Keratinocyte (primary cell): ENCODE measurements at regions not wholly inside any gene's neighbourhood (a gene's known extent, or its start where the extent isn't known, plus 50 kb on each side); places are given as distances from the start of the nearest gene placed in this dataset.
"Not testable (repeated sequence)": the region's sequence is repeated elsewhere in the genome, so short reads cannot be mapped to it uniquely, and the experiment has no call there.

ENCODE experiments used
- DNase-seq: peaks from one replicate; pipeline ENCODE4 v3.0.0-alpha.2; 2011; ENCODE audit warnings: low read depth, missing footprints, low spot score
- FAIRE-seq: peaks from 2 replicates; lab custom pipeline; 2011; peaks lifted over from hg19 to GRCh38; lab: Jason Lieb, UNC
- H2AFZ ChIP-seq: 2 replicates; pipeline ENCODE4 v1.6.0; 2012; ENCODE audit warnings: low read length, control low read depth, inconsistent platforms; ENCODE audit not compliant: control insufficient read depth
- H3K27ac ChIP-seq: 2 replicates; pipeline ENCODE4 v1.5.1; 2011; ENCODE audit warnings: low read length; ENCODE audit not compliant: control insufficient read depth, insufficient read depth
- H3K27me3 ChIP-seq: 3 replicates; pipeline ENCODE4 v1.6.0; 2011; ENCODE audit warnings: low read length; ENCODE audit not compliant: control insufficient read depth, insufficient read depth; ENCODE audit errors: extremely low read depth
- H3K36me3 ChIP-seq, 2 experiments: 2 replicates in 1 of 2; 3 replicates in 1 of 2; pipeline ENCODE4 v1.5.1; 2011; ENCODE audit warnings: low read length in 2 of 2, mild to moderate bottlenecking in 1 of 2; ENCODE audit not compliant: control insufficient read depth in 2 of 2, insufficient read depth in 2 of 2; ENCODE audit errors: extremely low read depth in 1 of 2
- H3K4me1 ChIP-seq: 3 replicates; pipeline ENCODE4 v1.5.1; 2011; ENCODE audit warnings: low read length; ENCODE audit not compliant: control insufficient read depth, insufficient read depth; ENCODE audit errors: extremely low read depth
- H3K4me2 ChIP-seq: 3 replicates; pipeline ENCODE4 v1.6.0; 2011; ENCODE audit warnings: low read depth, low read length; ENCODE audit not compliant: control insufficient read depth, insufficient read depth; ENCODE audit errors: extremely low read depth
- H3K4me3 ChIP-seq, 3 experiments: fragments of 200-600 bp in 1 of 3; sonication (generic) in 1 of 3; 2 replicates in 2 of 3; 3 replicates in 1 of 3; pipeline ENCODE4 v1.5.1; 2011 to 2016; ENCODE audit warnings: low read length in 3 of 3, mild to moderate bottlenecking in 3 of 3, control low read depth in 2 of 3, inconsistent platforms in 1 of 3, low read depth in 1 of 3, mixed read lengths in 1 of 3, mixed run types in 1 of 3, moderate library complexity in 1 of 3; ENCODE audit not compliant: control insufficient read depth in 2 of 3, insufficient read depth in 2 of 3; ENCODE audit errors: extremely low read depth in 1 of 3
- H3K79me2 ChIP-seq: 2 replicates; pipeline ENCODE4 v1.6.0; 2012; ENCODE audit warnings: low read length; ENCODE audit not compliant: control insufficient read depth, insufficient read depth
- H3K9ac ChIP-seq: 3 replicates; pipeline ENCODE4 v1.6.0; 2011; ENCODE audit warnings: low read length; ENCODE audit not compliant: control insufficient read depth, insufficient read depth; ENCODE audit errors: extremely low read depth
- H3K9me1 ChIP-seq: 3 replicates; pipeline ENCODE4 v1.6.0; 2011; ENCODE audit warnings: low read length; ENCODE audit not compliant: control insufficient read depth, insufficient read depth; ENCODE audit errors: extremely low read depth
- H3K9me3 ChIP-seq: 2 replicates; pipeline ENCODE4 v1.5.1; 2012; ENCODE audit warnings: low read depth, low read length; ENCODE audit not compliant: control insufficient read depth
- H4K20me1 ChIP-seq: 3 replicates; pipeline ENCODE4 v1.6.0; 2011; ENCODE audit warnings: low read length; ENCODE audit not compliant: control insufficient read depth, insufficient read depth; ENCODE audit errors: extremely low read depth
- CTCF ChIP-seq, 3 experiments: IDR thresholded peaks in 1 of 3; conservative IDR thresholded peaks in 1 of 3; optimal IDR thresholded peaks in 1 of 3; 2 replicates in 2 of 3; 3 replicates in 1 of 3; pipeline versions ENCODE3 to v1.5.1; 2011; ENCODE audit warnings: low read length in 3 of 3, mild to moderate bottlenecking in 3 of 3, moderate library complexity in 2 of 3, control low read depth in 1 of 3, inconsistent platforms in 1 of 3; ENCODE audit not compliant: insufficient read depth in 2 of 3; ENCODE audit errors: extremely low read depth in 1 of 3
- EZH2 ChIP-seq: IDR thresholded peaks from one replicate; pipeline ENCODE4 v1.6.1; 2012; ENCODE audit warnings: inconsistent platforms, mild to moderate bottlenecking, low read length, moderate library complexity
- dilution Hi-C: fragments of 300-500 bp; cut with MboI; formaldehyde crosslinking; loops from one replicate; pipeline ENCODE4 v1.7.0; 2020; ENCODE audit warnings: low sequenced_read_pairs; ENCODE audit not compliant: extremely low pct_ligation_motif_present

GRCh38 chr6:101150226-101150625 lies 243.3 kb upstream of the GRIK2 start:
- dilution Hi-C loops, result no loop called here
- TF ChIP-seq EZH2 (no peak), CTCF (optimal IDR thresholded peaks at IDR 0.05 in 1 of 3, IDR thresholded peaks at IDR 0.05 in 1 of 3, conservative IDR thresholded peaks at IDR 0.05 in 1 of 3; ENCODE audit: extremely low read depth in 1 of 3, insufficient read depth in 2 of 3, low read length in 3 of 3) (no peak)

DNA sequence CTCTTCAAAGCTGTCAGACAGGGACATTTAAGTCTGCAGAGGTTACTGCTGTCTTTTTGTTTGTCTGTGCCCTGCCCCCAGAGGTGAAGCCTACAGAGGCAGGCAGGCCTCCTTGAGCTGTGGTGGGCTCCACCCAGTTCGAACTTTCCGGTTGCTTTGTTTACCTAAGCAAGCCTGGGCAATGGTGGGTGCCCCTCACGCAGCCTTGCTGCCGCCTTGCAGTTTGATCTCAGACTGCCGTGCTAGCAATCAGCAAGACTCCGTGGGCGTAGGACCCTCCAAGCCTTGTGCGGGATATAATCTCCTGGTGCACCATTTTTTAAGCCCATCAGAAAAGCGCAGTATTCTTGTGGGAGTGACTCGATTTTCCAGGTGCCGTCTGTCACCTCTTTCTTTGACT lies 235.9 kb upstream of the GRIK2 start:
- H3K4me2 ChIP-seq, H3K36me3 ChIP-seq, H3K9ac ChIP-seq, H3K27ac ChIP-seq, H3K9me1 ChIP-seq, H3K79me2 ChIP-seq, dilution Hi-C loops, DNase-seq, H3K9me3 ChIP-seq, H2AFZ ChIP-seq, H3K4me1 ChIP-seq, H4K20me1 ChIP-seq, H3K4me3 ChIP-seq, H3K27me3 ChIP-seq, FAIRE-seq: not testable (repeated sequence)

More at GRCh38 chr6:101150226-101150625, 243.3 kb upstream of the GRIK2 start:
- Histone ChIP-seq H3K4me1 (no peaks in the 10 kb centered on the region), H3K36me3 (no peaks in the 10 kb centered on the region), H3K9ac (no peak overlapping the region), H3K4me3 (no peak overlapping the region), H4K20me1 (no peaks in the 10 kb centered on the region), H3K9me1 (no peaks in the 10 kb centered on the region), H3K27me3 (no peaks in the 10 kb centered on the region), H2AFZ (no peak overlapping the region), H3K79me2 (no peaks in the 10 kb centered on the region), H3K4me2 (no peak overlapping the region), H3K9me3 (no peaks in the 10 kb centered on the region), H3K27ac (no peak overlapping the region)
- DNase-seq, result no peak
- no peak for FAIRE-seq

DNA sequence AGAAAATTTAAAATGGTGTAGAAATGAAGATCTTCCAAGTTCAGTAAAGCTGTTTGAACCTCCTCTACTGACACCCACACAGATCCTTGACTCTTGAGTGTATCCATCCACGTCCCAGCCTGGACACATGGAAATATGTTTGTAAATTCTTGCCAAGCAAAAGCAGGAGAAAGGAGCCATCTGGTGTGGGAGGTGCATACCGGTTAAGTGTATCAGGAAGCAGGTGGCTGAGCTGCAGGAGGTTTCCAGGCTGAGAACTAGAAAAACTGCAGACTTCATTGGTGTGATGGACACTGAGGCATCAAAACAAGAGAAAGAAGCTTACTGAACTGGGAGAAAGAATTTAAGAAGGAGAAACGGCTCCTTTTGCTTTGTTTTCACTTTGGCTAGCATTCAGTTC lies 229.9 kb upstream of the GRIK2 start:
- no peaks in the 10 kb centered on the region for H3K36me3 ChIP-seq

More for the DNA sequence above, 229.9 kb upstream of the GRIK2 start:
- Histone ChIP-seq H3K27ac (no peak overlapping the region), H3K4me2 (no peak overlapping the region), H4K20me1 (no peaks in the 10 kb centered on the region), H3K27me3 (no peaks in the 10 kb centered on the region), H3K9ac (no peak overlapping the region), H3K9me1 (no peaks in the 10 kb centered on the region), H3K4me1 (no peaks in the 10 kb centered on the region), H3K79me2 (no peaks in the 10 kb centered on the region), H2AFZ (no peak overlapping the region), H3K9me3 (no peaks in the 10 kb centered on the region), H3K4me3 (no peak overlapping the region)
- FAIRE-seq (no peak), DNase-seq (no peak)
- dilution Hi-C loops, result no loop called here
- TF ChIP-seq CTCF (optimal IDR thresholded peaks at IDR 0.05 in 1 of 3, IDR thresholded peaks at IDR 0.05 in 1 of 3, conservative IDR thresholded peaks at IDR 0.05 in 1 of 3; ENCODE audit: extremely low read depth in 1 of 3, insufficient read depth in 2 of 3, low read length in 3 of 3), result no peak
- no peak for TF ChIP-seq EZH2
